ENCODE measurements at regions not wholly inside any gene's neighbourhood (a gene's known extent, or its start where the extent isn't known, plus 50 kb on each side); places are given as distances from the start of the nearest gene placed in this dataset.
"Not testable (repeated sequence)": the region's sequence is repeated elsewhere in the genome, so short reads cannot be mapped to it uniquely, and the experiment has no call there.

- ATAC-seq (no peak), DNase-seq (no peak)
- H3K4me1 Mint-ChIP-seq (ENCODE audit: low read depth): peaks cover 54% of the 10 kb centered on the region
- peaks cover 4% of the 10 kb centered on the region for H3K36me3 Mint-ChIP-seq (ENCODE audit: insufficient read depth)
- H3K4me3 Mint-ChIP-seq: no peak overlapping the region
- H3K9me3 Mint-ChIP-seq: peaks cover 4% of the 10 kb centered on the region
- H3K27me3 Mint-ChIP-seq (ENCODE audit: low read depth): no peaks in the 10 kb centered on the region
These were observed 67.4 kb downstream of the ARRDC3 start for GRCh38 chr5:91315701-91316100.

GRCh38 chr5:91313757-91314673, 69.1 kb downstream of the ARRDC3 start:
- ATAC-seq (peak; percentile 88 to 93), DNase-seq (peak; percentile 78)
- Mint-ChIP-seq H3K9me3 (peaks cover 4% of the 10 kb centered on the region), H3K36me3 (ENCODE audit: insufficient read depth) (peaks cover 4% of the 10 kb centered on the region), H3K27me3 (ENCODE audit: low read depth) (no peaks in the 10 kb centered on the region), H3K4me3 (peak overlapping the region; percentile 83), H3K4me1 (ENCODE audit: low read depth) (peaks cover 55% of the 10 kb centered on the region)

- Mint-ChIP-seq H3K9me3 (peaks cover 4% of the 10 kb centered on the region), H3K36me3 (ENCODE audit: insufficient read depth) (peaks cover 4% of the 10 kb centered on the region), H3K27me3 (ENCODE audit: low read depth) (no peaks in the 10 kb centered on the region), H3K4me3 (peak overlapping the region; percentile 83), H3K4me1 (ENCODE audit: low read depth) (peaks cover 51% of the 10 kb centered on the region)
- ATAC-seq (no peak), DNase-seq (no peak)
These were observed 70.4 kb downstream of the ARRDC3 start for GRCh38 chr5:91312698-91313097.

- DNase-seq (peak; percentile 51), ATAC-seq (peak; percentile 70 to 74)
- H3K4me1 Mint-ChIP-seq (ENCODE audit: low read depth): peaks cover 51% of the 10 kb centered on the region
- peaks cover 8% of the 10 kb centered on the region for H3K36me3 Mint-ChIP-seq (ENCODE audit: insufficient read depth)
- H3K9me3 Mint-ChIP-seq: peaks cover 4% of the 10 kb centered on the region
- no peaks in the 10 kb centered on the region for H3K27me3 Mint-ChIP-seq (ENCODE audit: low read depth)
- H3K4me3 Mint-ChIP-seq: peak overlapping the region; percentile 83
These were observed 71.2 kb downstream of the ARRDC3 start for GRCh38 chr5:91311697-91312501.

- H3K4me1 Mint-ChIP-seq (ENCODE audit: low read depth): peaks cover 51% of the 10 kb centered on the region
- H3K27me3 Mint-ChIP-seq (ENCODE audit: low read depth): no peaks in the 10 kb centered on the region
- peak overlapping the region; percentile 83 for H3K4me3 Mint-ChIP-seq
- DNase-seq (no peak), ATAC-seq (no peak)
- peaks cover 9% of the 10 kb centered on the region for H3K36me3 Mint-ChIP-seq (ENCODE audit: insufficient read depth)
- peaks cover 4% of the 10 kb centered on the region for H3K9me3 Mint-ChIP-seq
These were observed 71.9 kb downstream of the ARRDC3 start for GRCh38 chr5:91311168-91311696.

GRCh38 chr5:91308157-91308556, 75.0 kb downstream of the ARRDC3 start:
- H3K9me3 Mint-ChIP-seq; DNase-seq; H3K27me3 Mint-ChIP-seq (ENCODE audit: low read depth); ATAC-seq; H3K36me3 Mint-ChIP-seq (ENCODE audit: insufficient read depth); H3K4me3 Mint-ChIP-seq: not testable (repeated sequence)
- peaks cover 33% of the 10 kb centered on the region for H3K4me1 Mint-ChIP-seq (ENCODE audit: low read depth)

GRCh38 chr5:91307048-91307447, 76.1 kb downstream of the ARRDC3 start:
- no peak for DNase-seq
- peaks cover 4% of the 10 kb centered on the region for H3K9me3 Mint-ChIP-seq
- H3K4me1 Mint-ChIP-seq (ENCODE audit: low read depth): peaks cover 22% of the 10 kb centered on the region
- ATAC-seq: no peak
- no peak overlapping the region for H3K4me3 Mint-ChIP-seq
- H3K27me3 Mint-ChIP-seq (ENCODE audit: low read depth): no peaks in the 10 kb centered on the region
- peaks cover 9% of the 10 kb centered on the region for H3K36me3 Mint-ChIP-seq (ENCODE audit: insufficient read depth)

GRCh38 chr5:91306497-91306896, 76.6 kb downstream of the ARRDC3 start:
- peaks cover 9% of the 10 kb centered on the region for H3K36me3 Mint-ChIP-seq (ENCODE audit: insufficient read depth)
- ATAC-seq (no peak), DNase-seq (no peak)
- no peak overlapping the region for H3K4me3 Mint-ChIP-seq
- peaks cover 17% of the 10 kb centered on the region for H3K4me1 Mint-ChIP-seq (ENCODE audit: low read depth)
- H3K27me3 Mint-ChIP-seq (ENCODE audit: low read depth): no peaks in the 10 kb centered on the region
- peaks cover 4% of the 10 kb centered on the region for H3K9me3 Mint-ChIP-seq

- peaks cover 5% of the 10 kb centered on the region for H3K36me3 Mint-ChIP-seq (ENCODE audit: insufficient read depth)
- H3K4me3 Mint-ChIP-seq: no peak overlapping the region
- ATAC-seq: no peak
- no peaks in the 10 kb centered on the region for H3K9me3 Mint-ChIP-seq
- no peak for DNase-seq
- H3K4me1 Mint-ChIP-seq (ENCODE audit: low read depth): peaks cover 8% of the 10 kb centered on the region
- no peaks in the 10 kb centered on the region for H3K27me3 Mint-ChIP-seq (ENCODE audit: low read depth)
These were observed 77.5 kb downstream of the ARRDC3 start for GRCh38 chr5:91305640-91306039.

- not testable (repeated sequence) for H3K27me3 Mint-ChIP-seq (ENCODE audit: low read depth); DNase-seq; H3K4me1 Mint-ChIP-seq (ENCODE audit: low read depth); H3K36me3 Mint-ChIP-seq (ENCODE audit: insufficient read depth); H3K4me3 Mint-ChIP-seq; ATAC-seq; H3K9me3 Mint-ChIP-seq
These were observed 79.1 kb downstream of the ARRDC3 start for GRCh38 chr5:91304015-91304414.

GRCh38 chr5:91302958-91303357, 80.2 kb downstream of the ARRDC3 start:
- peaks cover 2% of the 10 kb centered on the region for H3K4me1 Mint-ChIP-seq (ENCODE audit: low read depth)
- peaks cover 5% of the 10 kb centered on the region for H3K36me3 Mint-ChIP-seq (ENCODE audit: insufficient read depth)
- H3K27me3 Mint-ChIP-seq (ENCODE audit: low read depth): no peaks in the 10 kb centered on the region
- no peak overlapping the region for H3K4me3 Mint-ChIP-seq
- H3K9me3 Mint-ChIP-seq: no peaks in the 10 kb centered on the region
- ATAC-seq (no peak), DNase-seq (no peak)

GRCh38 chr5:91302305-91302704, 80.8 kb downstream of the ARRDC3 start:
- Mint-ChIP-seq H3K9me3 (no peaks in the 10 kb centered on the region), H3K4me3 (no peak overlapping the region), H3K27me3 (ENCODE audit: low read depth) (no peaks in the 10 kb centered on the region), H3K36me3 (ENCODE audit: insufficient read depth) (peaks cover 5% of the 10 kb centered on the region), H3K4me1 (ENCODE audit: low read depth) (peaks cover 2% of the 10 kb centered on the region)
- no peak for DNase-seq
- no peak for ATAC-seq

GRCh38 chr5:91301106-91301846, 81.8 kb downstream of the ARRDC3 start:
- no peak for DNase-seq
- H3K4me3 Mint-ChIP-seq: no peak overlapping the region
- peaks cover 2% of the 10 kb centered on the region for H3K4me1 Mint-ChIP-seq (ENCODE audit: low read depth)
- H3K9me3 Mint-ChIP-seq: no peaks in the 10 kb centered on the region
- no peak for ATAC-seq
- H3K36me3 Mint-ChIP-seq (ENCODE audit: insufficient read depth): no peaks in the 10 kb centered on the region
- no peaks in the 10 kb centered on the region for H3K27me3 Mint-ChIP-seq (ENCODE audit: low read depth)

- Mint-ChIP-seq H3K4me1 (ENCODE audit: low read depth) (no peaks in the 10 kb centered on the region), H3K4me3 (no peak overlapping the region), H3K27me3 (ENCODE audit: low read depth) (no peaks in the 10 kb centered on the region), H3K9me3 (no peaks in the 10 kb centered on the region), H3K36me3 (ENCODE audit: insufficient read depth) (no peaks in the 10 kb centered on the region)
- DNase-seq (no peak), ATAC-seq (no peak)
These were observed 85.1 kb downstream of the ARRDC3 start for GRCh38 chr5:91297994-91298393.
